ENCODE measurements at regions not wholly inside any gene's neighbourhood (a gene's known extent, or its start where the extent isn't known, plus 50 kb on each side); places are given as distances from the start of the nearest gene placed in this dataset.

DNA sequence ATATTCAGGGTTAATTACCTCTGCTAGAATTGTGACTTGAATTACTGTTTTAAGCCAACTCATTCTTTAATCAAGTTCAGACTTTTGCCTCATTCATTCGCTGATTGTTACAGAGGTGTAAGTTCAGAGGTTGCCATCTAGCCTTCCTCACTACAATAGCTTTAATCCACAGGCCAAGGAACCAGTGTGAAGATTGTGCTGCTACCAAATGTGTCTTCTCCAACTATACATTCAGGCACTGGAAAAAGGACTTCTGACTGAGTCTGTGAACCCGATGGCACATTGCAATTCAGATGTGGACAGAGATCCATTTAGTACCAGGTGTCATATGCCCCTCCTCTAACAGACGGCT, 111.2 kb upstream of the ADGRF1 start:
- TF ChIP-seq, protein P1, sequence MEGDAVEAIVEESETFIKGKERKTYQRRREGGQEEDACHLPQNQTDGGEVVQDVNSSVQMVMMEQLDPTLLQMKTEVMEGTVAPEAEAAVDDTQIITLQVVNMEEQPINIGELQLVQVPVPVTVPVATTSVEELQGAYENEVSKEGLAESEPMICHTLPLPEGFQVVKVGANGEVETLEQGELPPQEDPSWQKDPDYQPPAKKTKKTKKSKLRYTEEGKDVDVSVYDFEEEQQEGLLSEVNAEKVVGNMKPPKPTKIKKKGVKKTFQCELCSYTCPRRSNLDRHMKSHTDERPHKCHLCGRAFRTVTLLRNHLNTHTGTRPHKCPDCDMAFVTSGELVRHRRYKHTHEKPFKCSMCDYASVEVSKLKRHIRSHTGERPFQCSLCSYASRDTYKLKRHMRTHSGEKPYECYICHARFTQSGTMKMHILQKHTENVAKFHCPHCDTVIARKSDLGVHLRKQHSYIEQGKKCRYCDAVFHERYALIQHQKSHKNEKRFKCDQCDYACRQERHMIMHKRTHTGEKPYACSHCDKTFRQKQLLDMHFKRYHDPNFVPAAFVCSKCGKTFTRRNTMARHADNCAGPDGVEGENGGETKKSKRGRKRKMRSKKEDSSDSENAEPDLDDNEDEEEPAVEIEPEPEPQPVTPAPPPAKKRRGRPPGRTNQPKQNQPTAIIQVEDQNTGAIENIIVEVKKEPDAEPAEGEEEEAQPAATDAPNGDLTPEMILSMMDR (IDR thresholded peaks at IDR 0.05): no peak
- TF ChIP-seq POLR2AphosphoS5 (IDR thresholded peaks at IDR 0.05; ENCODE audit: low read depth, low read length) (no peak), SIN3A (IDR thresholded peaks at IDR 0.05; ENCODE audit: borderline replicate concordance, insufficient read depth, low read depth, low read length) (no peak)
- TF ChIP-seq, protein P2, sequence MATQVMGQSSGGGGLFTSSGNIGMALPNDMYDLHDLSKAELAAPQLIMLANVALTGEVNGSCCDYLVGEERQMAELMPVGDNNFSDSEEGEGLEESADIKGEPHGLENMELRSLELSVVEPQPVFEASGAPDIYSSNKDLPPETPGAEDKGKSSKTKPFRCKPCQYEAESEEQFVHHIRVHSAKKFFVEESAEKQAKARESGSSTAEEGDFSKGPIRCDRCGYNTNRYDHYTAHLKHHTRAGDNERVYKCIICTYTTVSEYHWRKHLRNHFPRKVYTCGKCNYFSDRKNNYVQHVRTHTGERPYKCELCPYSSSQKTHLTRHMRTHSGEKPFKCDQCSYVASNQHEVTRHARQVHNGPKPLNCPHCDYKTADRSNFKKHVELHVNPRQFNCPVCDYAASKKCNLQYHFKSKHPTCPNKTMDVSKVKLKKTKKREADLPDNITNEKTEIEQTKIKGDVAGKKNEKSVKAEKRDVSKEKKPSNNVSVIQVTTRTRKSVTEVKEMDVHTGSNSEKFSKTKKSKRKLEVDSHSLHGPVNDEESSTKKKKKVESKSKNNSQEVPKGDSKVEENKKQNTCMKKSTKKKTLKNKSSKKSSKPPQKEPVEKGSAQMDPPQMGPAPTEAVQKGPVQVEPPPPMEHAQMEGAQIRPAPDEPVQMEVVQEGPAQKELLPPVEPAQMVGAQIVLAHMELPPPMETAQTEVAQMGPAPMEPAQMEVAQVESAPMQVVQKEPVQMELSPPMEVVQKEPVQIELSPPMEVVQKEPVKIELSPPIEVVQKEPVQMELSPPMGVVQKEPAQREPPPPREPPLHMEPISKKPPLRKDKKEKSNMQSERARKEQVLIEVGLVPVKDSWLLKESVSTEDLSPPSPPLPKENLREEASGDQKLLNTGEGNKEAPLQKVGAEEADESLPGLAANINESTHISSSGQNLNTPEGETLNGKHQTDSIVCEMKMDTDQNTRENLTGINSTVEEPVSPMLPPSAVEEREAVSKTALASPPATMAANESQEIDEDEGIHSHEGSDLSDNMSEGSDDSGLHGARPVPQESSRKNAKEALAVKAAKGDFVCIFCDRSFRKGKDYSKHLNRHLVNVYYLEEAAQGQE (IDR thresholded peaks at IDR 0.05; ENCODE audit: insufficient read depth in 1 of 2, low read depth in 2 of 2, low read length in 1 of 2): no peak
